HG03175 (cell line): ENCODE measurements at regions not wholly inside any gene's neighbourhood (a gene's known extent, or its start where the extent isn't known, plus 50 kb on each side); places are given as distances from the start of the nearest gene placed in this dataset.
"Not testable (repeated sequence)": the region's sequence is repeated elsewhere in the genome, so short reads cannot be mapped to it uniquely, and the experiment has no call there.

Experiments used
- ATAC-seq: cut with Tn5 transposase; IDR thresholded peaks from one replicate; pipeline ENCODE4 v1.9.1; 2021; ENCODE audit warnings: mild to moderate bottlenecking, moderate library complexity; ENCODE audit not compliant: unreplicated experiment

DNA sequence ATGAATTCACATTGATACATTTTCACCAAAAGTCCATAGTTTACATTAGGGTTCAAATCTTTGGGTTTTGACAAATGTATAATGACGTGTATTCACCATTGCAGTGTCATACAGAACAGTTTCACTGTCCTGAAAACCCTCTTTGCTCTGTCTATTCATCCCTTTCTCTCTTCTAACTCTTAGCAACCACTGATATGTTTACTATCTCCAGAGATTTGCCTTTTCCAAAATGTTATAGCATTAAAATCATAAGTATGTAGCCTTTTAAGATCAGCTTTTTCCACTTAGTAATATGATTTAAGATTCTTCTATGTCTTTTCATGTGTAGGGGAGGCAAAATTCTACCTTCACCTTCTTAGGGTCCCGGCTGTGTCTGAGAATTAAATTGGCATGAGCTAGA, 203.8 kb downstream of the TPRG1 start:
- ATAC-seq: no peak

DNA sequence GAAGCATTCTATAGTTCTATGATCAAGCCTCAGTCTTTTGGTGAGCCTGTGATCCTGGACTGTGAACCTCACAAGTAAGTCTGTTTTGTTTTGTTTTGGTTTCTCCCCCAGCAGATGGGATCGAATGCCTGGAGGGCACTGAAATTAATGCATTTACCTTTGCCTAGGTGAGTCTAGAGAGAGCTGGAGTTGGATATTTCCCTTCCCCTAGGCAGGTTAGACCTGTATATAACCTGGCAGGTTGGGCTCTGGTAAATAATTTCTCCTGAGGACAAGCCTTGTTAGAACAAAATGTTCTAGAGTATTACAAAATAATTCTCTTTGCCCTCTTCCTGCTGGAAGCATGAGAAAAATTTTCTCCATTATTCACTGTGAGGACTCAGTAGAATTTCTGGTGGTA, 211.9 kb downstream of the TPRG1 start:
- ATAC-seq: no peak

DNA sequence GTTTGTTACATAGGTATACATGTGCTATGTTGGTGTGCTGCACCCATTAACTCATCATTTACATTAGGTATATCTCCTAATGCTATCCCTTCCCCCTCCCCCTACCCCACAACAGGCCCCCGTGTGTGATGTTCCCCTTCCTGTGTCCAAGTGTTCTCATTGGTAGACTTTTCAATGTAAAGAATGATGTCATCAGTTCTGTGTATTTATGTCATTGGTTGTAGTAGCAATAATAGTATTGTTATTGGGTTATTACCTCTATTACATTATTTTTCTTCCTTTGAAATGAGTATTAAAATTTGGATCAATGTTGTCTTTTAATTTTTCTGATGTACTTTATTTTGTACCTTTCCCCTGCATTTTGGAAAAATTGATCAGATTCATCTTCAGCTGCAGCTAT, 214.1 kb downstream of the TPRG1 start:
- ATAC-seq: not testable (repeated sequence)

DNA sequence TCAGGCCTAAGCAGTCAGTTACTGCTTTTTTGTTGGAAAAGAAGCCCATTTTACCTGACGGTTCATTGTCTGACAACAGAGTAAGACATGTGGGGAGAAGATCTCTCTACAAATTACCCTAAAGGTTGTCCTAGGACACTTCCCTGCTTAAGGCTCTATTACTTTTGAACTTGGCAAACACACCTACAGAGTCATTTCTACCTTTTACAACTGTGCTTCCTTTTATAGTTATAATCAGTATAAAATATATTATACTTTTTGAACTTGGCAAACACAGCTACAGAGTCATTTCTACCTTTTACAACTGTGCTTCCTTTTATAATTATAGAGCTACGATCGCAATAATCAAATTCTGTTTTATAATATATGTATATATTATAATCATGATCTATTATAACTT, 215.0 kb downstream of the TPRG1 start:
- ATAC-seq: no peak

DNA sequence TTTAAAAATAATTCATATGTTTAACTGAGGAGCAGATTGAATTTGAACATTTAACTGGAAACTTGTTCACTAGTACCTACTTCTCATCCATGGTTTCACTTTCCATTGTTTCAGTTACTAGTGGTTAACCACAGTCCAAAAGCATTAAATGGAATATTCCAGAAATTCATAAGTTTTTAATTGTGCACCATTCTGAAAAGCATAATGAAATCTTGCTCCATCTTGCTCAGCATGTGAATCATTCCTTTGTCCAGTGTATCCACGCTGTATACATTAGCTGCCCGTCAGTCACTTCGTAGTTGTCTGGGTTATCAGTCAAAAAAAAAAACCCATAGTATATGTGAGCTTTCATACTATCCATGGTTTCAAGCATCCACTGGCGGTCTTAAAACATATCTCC, 217.6 kb downstream of the TPRG1 start:
- no peak for ATAC-seq

DNA sequence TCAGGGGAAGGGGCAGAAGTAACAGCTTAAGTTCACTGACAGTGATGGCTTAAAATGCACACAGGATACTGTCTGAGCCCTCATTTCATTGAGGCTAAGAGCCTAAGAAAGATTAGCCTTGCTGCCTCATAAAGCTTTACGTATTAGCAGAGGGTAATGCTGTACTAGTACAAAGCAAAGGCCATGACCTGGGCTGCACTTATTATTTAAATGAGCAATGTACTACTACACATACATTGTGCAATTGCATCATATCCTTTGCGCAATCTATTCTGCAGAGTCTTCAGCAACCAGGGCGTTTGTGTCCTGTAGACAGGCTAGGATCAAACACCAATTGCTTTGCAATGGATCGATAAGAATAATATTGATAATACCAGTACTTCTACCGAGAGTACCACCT, 221.8 kb downstream of the TPRG1 start:
- no peak for ATAC-seq

DNA sequence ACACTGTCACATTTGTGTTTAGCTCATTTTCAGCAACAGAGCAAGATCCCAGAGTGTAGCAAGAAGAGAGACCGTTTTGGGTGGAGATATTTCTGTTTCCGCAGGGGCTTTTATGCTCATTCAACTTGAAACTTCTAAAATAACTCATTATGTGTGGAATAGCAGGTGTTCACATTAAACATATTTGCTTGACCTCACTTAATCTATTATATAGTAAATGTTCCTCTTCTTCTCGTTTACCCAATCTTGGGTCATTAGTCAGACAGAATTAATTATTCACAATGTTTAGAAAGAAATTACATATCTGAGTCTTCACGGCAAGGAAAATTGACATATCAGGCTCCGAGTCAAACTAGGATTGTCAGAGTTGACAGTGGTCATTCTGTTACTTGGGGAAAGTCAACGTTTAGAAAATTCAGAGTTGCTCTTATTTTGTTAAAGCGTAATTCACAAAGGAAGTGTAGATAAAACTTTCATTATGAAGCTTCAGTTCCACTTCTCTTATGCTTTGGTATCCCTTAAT, 222.9 kb downstream of the TPRG1 start:
- ATAC-seq: peak; percentile 75

DNA sequence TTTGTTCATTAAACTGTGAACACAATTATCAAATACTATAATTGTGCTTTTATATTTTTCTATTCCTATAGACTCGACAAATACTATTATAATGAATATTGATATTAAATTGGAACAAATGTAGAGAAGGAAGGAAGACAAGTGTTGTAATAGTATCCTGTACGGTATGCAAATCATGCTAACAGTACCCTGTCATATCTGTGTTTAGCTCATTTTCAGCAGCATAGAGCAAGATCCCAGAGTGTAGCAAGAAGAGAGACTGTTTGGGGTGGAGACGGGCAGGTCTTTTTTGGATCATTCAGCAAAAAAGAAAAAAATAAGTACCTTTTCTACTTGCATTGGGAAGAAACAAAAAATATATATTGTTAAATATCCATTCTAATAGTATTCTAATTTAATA, 224.1 kb downstream of the TPRG1 start:
- ATAC-seq: peak; percentile 30

DNA sequence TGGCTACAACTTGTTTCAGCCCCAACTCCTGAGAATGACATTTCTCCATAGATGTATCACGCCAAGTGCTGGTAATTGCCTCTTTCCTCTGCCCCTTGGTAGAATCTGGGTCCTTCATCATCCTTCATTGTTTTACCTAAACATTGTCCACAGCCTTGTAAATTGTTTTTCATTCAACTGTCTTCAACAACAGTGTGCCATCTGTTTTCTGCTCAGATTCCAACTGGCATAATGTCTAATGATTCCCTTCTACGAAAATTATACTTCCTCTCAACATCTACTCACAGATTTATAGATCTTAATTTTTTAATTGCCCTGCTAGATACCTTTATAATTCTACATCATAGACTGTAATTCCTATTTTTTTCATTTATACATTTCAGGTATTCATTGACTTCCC, 226.9 kb downstream of the TPRG1 start:
- no peak for ATAC-seq

DNA sequence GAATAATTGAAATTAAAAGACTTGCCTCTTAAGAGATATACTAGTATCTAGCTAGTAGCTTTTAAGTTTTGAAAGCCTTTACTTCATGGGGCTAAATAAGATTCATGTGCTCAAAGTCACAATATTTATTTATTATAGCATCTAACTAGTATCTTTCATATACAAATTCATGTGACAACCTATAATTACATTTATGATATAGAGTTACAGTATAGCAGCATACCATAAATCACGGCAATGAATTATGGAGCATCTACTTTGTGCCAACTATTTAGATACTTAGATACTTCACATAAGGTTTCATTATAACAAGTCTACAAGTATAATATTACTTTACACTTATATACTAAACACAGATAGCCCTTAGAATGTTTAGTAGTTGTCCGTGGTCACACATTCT, 229.4 kb downstream of the TPRG1 start:
- no peak for ATAC-seq

DNA sequence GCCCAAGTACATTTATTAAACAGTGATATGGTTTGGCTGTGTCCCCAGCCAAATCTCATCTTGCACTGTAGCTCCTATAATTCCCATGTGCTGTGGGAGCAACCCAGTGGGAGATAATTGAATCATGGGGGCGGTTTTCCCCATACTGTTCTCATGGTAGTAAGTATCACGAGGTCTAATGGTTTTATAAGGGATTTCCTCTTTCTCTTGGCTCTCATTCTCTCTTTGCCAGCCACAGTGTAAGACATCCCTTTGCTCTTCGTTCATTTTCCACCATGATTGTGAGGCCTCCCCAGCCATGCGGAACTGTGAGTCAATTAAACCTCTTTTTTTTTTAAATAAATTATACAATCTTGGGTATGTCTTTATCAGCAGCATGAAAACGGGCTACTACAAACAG, 228.0 kb upstream of the TP63 start:
- ATAC-seq: no peak

DNA sequence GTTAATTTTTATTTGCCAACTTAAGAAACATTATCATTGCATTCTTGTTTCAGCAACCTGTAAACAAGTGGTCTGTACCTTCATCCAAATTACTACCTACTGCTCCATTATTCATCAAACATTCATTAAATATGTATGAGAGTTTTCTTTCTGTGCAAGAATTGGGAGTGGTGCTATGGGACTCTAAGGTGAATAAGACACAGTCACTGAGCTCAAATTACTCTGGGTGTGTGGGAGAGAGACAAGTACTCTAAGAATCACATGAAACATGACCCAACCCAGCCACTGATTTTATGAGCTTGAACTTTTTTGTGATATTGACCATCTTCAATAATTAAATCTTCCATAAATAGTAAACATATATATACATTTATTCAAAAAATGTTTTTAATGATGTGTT, 227.2 kb upstream of the TP63 start:
- ATAC-seq: no peak

DNA sequence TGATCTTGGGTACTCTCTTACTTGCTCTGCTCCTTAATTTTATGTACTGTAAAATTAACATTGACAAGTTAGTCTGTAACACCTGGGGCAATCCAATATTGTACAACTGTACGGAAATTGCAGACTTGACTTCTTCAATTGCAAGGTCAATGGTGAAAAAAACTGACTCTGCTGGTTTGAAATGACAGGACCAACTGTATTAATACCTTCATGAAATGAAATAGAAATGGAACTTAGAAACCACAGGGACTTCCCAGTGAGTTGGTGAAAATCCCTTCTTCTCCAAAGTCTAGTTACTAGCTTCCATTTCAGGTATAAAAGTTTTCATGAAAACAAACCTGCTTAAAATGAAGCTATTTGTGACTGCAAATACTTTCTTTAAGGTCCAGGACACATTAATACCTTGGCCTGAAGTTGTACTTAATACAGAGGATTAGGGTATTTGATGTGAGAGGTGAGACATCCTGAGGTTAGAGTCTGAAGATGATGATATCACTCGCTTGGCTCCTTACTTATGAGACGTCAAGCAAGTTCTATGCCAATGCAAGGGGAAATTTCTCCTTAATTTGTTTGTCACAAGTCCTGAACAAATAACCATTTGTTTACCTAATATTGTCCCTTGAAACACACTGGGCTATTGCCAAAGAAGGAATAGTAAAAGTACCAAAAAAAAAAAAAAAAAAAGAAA, 226.2 kb upstream of the TP63 start:
- no peak for ATAC-seq

DNA sequence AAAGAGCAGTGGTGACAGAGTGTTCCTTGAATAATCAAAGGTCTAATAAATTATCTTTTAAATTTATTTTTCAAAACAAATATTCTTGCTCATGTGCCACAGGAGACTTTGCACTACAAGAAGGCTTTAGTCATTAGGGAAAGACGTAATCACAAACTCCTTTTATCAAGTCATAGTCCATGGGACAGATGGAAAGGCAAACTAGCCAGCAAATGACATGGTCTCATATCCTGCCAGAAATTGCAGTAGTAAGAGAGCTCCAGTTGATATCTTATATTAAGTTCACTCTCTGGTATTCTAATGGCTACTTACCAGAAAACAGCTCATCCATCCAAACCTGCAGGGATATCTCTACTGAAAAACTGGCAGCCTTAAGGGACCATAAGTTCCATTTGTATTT, 225.0 kb upstream of the TP63 start:
- no peak for ATAC-seq

DNA sequence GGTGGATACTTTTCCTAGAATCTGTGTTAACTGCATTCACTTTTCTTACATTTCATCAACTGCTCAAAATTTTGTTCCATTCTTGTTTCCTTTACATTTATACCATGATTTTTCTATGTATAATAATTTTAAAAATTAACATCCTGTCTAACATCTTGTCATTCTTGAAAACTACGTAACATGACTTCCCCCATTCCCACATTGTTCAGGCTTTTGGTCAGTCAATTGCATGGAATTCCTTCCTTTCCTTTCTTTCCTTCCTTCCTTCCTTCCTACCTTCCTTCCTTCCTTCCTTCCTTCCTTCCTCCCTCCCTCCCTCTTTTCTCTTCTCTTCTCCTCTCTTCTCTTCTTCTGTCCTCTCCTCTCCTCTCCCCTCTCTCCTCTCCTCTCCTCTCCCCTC, 220.7 kb upstream of the TP63 start:
- ATAC-seq: no peak

DNA sequence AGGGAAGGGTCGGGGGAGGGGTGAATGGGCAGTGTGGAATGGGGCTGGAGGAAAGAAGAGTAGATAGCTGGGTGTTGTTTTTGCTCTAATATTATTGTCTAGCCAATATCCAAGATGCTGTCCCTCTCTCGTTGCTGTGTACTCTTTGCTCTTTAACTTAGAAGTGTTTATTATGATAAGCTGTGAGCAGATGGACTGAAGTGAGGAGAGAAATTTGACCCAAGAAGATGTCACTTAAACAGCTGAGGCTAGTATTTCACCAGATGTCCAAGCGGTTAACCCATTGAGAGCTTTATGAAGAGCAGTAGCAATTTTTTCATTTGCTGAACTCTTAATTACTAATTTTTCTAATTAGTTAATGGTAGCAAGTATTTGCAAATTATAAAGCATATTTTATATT, 212.2 kb upstream of the TP63 start:
- no peak for ATAC-seq

DNA sequence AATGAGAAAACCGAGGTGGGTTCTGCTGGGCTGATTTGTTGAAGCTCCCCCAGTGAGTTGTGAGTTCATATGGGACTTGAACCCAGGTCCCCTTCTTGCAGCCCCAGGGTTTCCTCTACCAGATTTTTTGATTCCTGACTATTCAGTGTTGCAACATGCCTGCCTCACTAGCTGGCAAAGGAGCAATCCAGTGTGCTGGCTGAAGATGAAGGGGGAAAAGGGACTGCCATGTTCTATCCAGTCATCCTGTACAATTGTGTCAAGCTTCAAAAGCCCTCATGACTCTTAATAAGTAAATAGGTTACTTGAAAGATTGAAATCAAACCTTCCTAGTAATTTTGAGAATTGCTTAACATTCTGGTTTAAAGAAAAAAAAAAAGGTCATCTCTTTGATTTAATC, 211.5 kb upstream of the TP63 start:
- no peak for ATAC-seq

DNA sequence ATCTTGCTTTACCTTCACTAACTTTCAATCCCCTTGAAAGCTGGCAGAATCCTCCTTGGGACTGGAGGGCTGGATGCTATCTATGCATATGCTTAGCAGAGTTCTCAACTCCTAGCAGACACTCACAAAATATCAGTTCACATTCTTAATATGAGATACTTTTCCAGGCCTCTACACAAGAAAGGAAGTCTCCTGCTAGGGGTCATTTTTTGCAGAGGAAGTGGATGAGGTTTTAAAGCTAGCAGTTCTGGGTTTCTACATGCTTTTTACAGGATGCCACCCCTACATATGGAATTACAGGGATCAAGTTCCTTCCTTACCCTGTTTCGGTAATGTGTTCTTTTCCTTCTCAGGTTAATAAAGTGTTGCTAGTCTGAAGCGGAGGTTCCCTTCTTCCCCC, 206.3 kb upstream of the TP63 start:
- ATAC-seq: no peak

DNA sequence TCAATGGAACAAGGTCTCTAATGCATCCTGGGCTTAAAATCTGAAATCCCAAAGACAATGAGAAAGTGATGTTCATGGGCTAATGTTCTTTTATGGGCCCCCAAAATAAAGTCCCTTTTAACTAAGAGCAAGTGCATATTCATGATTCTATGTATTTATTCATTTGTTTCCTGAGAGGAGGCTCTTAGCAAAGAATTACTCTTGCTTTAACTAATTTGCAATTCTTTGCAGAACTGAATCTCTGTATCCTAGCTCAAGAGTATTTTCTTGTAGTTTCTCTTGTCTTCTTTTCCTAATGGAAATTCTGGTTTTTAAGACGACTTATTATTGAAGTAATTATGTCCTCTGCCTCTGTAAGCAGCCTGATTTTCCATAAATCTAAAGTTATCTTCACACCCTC, 202.2 kb upstream of the TP63 start:
- no peak for ATAC-seq

DNA sequence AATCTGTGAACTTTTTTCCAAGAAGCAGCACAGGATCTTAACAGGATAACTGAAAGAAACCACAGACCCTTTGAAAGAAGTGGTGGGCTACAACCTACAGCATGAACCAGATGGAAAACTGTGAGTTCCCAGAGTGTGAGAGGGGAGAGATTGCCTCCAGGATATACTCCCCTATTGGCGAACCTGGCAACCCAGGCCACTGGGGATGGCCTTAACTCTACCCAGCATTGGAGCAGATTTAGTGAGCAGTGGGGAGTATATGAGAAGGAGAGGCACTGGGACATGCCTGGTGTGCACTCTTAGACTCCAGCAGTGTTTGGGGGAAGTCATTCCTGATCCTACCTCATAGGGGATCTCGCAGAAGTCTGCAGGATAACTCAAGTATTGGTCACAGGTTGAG, 201.0 kb upstream of the TP63 start:
- no peak for ATAC-seq

DNA sequence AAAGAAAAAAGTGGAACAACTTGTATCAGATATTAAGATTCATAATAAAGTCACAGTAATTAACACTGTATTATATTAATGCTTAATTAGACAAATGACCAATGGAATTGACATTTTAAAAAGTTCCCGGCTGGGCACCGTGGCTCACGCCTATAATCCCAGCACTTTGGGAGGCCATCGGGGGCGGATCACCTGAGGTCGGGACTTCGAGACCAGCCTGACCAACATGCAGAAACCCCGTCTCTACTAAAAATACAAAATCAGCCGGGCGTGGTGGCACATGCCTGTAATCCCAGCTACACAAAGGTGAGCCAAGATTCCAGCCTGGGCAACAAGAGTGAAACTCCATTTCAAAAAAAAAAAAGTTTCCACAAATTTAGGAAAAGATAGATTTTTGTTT, 188.9 kb upstream of the TP63 start:
- ATAC-seq: not testable (repeated sequence)

DNA sequence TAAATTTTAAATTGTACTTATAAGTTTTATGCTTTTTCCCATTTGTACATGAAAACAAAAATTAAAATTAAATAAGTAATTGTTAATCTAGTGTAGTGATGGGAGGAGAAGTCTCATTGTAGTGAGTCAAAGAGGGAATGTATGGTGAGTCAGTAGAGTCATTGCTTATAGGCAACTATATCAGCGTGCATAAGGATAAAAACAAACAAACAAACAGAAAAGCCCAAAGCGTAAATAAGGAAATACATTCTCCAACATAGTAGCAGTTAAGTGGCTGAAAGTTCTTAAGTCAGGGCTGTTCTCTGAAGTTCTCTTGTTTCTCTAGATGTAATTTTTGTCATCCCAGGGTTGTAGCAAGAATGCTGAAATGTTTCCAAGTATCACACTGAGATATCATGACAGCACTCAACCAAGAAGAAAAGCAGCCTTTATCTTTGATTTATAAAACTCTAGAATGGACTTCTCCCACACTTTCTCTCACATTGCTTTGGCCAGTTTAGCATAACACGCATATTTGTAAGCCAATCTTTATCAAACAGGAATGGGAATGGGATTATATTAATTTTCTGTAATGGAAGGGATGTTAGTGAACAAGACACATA, 184.1 kb upstream of the TP63 start:
- no peak for ATAC-seq

DNA sequence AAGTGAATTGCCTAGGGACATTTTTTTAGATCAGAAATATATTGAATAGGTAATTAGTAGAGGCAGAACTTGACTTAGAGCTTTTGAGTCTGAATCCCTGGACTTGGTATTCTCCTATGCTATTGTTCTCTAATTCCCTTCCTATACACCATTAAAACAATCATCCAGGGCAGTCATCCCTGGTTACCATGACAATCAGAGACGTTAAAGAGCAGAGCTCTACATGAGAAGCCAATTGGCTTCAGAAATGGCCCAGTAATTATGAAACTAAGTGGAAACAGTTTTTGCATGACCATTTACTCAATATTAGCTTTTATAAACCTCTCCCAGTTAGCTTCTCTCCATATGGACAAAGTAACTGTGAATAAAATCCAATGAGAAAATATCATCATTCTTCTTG, 182.1 kb upstream of the TP63 start:
- ATAC-seq: no peak
